GM19351 (cell line): ENCODE measurements at regions not wholly inside any gene's neighbourhood (a gene's known extent, or its start where the extent isn't known, plus 50 kb on each side); places are given as distances from the start of the nearest gene placed in this dataset.

ENCODE experiments used
- ATAC-seq: cut with Tn5 transposase; IDR thresholded peaks from one replicate; pipeline ENCODE4 v1.9.1; 2021; ENCODE audit warnings: mild to moderate bottlenecking, moderate library complexity; ENCODE audit not compliant: unreplicated experiment

GRCh38 chr12:127079636-127080035 lies 1187.3 kb upstream of the TMEM132C start:
- ATAC-seq = no peak

GRCh38 chr12:127081058-127081457 lies 1185.9 kb upstream of the TMEM132C start:
- no peak for ATAC-seq

- peak; percentile 97 for ATAC-seq
Measured at GRCh38 chr12:127083008-127083949, 1183.7 kb upstream of the TMEM132C start.

- no peak for ATAC-seq
Measured at GRCh38 chr12:127101076-127101475, 1165.9 kb upstream of the TMEM132C start.

- no peak for ATAC-seq
Measured at GRCh38 chr12:127106041-127106440, 1160.9 kb upstream of the TMEM132C start.

- ATAC-seq = no peak
Measured at GRCh38 chr12:127106697-127107096, 1160.3 kb upstream of the TMEM132C start.

- no peak for ATAC-seq
Measured at GRCh38 chr12:127107744-127108143, 1159.2 kb upstream of the TMEM132C start.

GRCh38 chr12:127108360-127109215 lies 1158.4 kb upstream of the TMEM132C start:
- ATAC-seq = peak; percentile 78

- no peak for ATAC-seq
Measured at GRCh38 chr12:127113945-127114344, 1153.0 kb upstream of the TMEM132C start.

- ATAC-seq = no peak
Measured at GRCh38 chr12:127115468-127116035, 1151.4 kb upstream of the TMEM132C start.

- ATAC-seq = no peak
Measured at GRCh38 chr12:127118251-127118650, 1148.7 kb upstream of the TMEM132C start.

- no peak for ATAC-seq
Measured at GRCh38 chr12:127119600-127120140, 1147.3 kb upstream of the TMEM132C start.

GRCh38 chr12:127120851-127121250 lies 1146.1 kb upstream of the TMEM132C start:
- ATAC-seq = no peak

GRCh38 chr12:127121494-127122084 lies 1145.4 kb upstream of the TMEM132C start:
- no peak for ATAC-seq

- peak; percentile 71 for ATAC-seq
Measured at GRCh38 chr12:127125607-127126259, 1141.2 kb upstream of the TMEM132C start.

GRCh38 chr12:127126260-127126628 lies 1140.7 kb upstream of the TMEM132C start:
- ATAC-seq = peak; percentile 3

GRCh38 chr12:127127897-127128296 lies 1139.1 kb upstream of the TMEM132C start:
- no peak for ATAC-seq

- no peak for ATAC-seq
Measured at GRCh38 chr12:127130506-127131124, 1136.4 kb upstream of the TMEM132C start.

GRCh38 chr12:127133675-127134335 lies 1133.2 kb upstream of the TMEM132C start:
- ATAC-seq = no peak
